ENCODE measurements at regions not wholly inside any gene's neighbourhood (a gene's known extent, or its start where the extent isn't known, plus 50 kb on each side); places are given as distances from the start of the nearest gene placed in this dataset.

GRCh38 chr17:72511242-72511641 is 390.4 kb downstream of the SOX9 start:
- DNase-seq: no peak

GRCh38 chr17:72511874-72512273 is 391.1 kb downstream of the SOX9 start:
- no peak for DNase-seq

GRCh38 chr17:72512649-72513556 is 392.1 kb downstream of the SOX9 start:
- no peak for DNase-seq

- no peak for DNase-seq
These were observed 393.6 kb downstream of the SOX9 start for GRCh38 chr17:72514321-72514861.

GRCh38 chr17:72514891-72515290 is 394.1 kb downstream of the SOX9 start:
- no peak for DNase-seq

- peak; percentile 23 for DNase-seq
These were observed 394.7 kb downstream of the SOX9 start for GRCh38 chr17:72515291-72516065.

- no peak for DNase-seq
These were observed 396.1 kb downstream of the SOX9 start for GRCh38 chr17:72516772-72517399.

- DNase-seq: no peak
These were observed 396.8 kb downstream of the SOX9 start for GRCh38 chr17:72517413-72518158.

- DNase-seq: no peak
These were observed 397.4 kb downstream of the SOX9 start for GRCh38 chr17:72518159-72518732.

- DNase-seq: peak; percentile 86
These were observed 398.2 kb downstream of the SOX9 start for GRCh38 chr17:72518753-72519597.

GRCh38 chr17:72519598-72519936 is 398.7 kb downstream of the SOX9 start:
- no peak for DNase-seq

- DNase-seq: no peak
These were observed 400.0 kb downstream of the SOX9 start for GRCh38 chr17:72520665-72521303.

- no peak for DNase-seq
These were observed 402.7 kb downstream of the SOX9 start for GRCh38 chr17:72523491-72523890.

GRCh38 chr17:72525225-72526015 is 404.6 kb downstream of the SOX9 start:
- no peak for DNase-seq

GRCh38 chr17:72526769-72527168 is 405.9 kb downstream of the SOX9 start:
- no peak for DNase-seq

GRCh38 chr17:72527789-72528188 is 407.0 kb downstream of the SOX9 start:
- no peak for DNase-seq

GRCh38 chr17:72528683-72529082 is 407.9 kb downstream of the SOX9 start:
- no peak for DNase-seq

- DNase-seq: peak; percentile 22
These were observed 408.6 kb downstream of the SOX9 start for GRCh38 chr17:72529386-72529785.

- no peak for DNase-seq
These were observed 409.6 kb downstream of the SOX9 start for GRCh38 chr17:72530454-72530853.

GRCh38 chr17:72531729-72532128 is 410.9 kb downstream of the SOX9 start:
- no peak for DNase-seq
